ENCODE measurements at regions not wholly inside any gene's neighbourhood (a gene's known extent, or its start where the extent isn't known, plus 50 kb on each side); places are given as distances from the start of the nearest gene placed in this dataset.
"Not testable (repeated sequence)": the region's sequence is repeated elsewhere in the genome, so short reads cannot be mapped to it uniquely, and the experiment has no call there.

GRCh38 chr7:82599895-82600294, 156.3 kb upstream of the CACNA2D1 start:
- Histone ChIP-seq H3K79me2 (ENCODE audit: low read depth) (no peaks in the 10 kb centered on the region), H4K20me1 (ENCODE audit: insufficient read depth) (no peaks in the 10 kb centered on the region), H3K36me3 (ENCODE audit: low read depth) (no peaks in the 10 kb centered on the region), H3F3A (ENCODE audit: insufficient read depth, low read depth) (no peaks in the 10 kb centered on the region), H3K9me3 (ENCODE audit: insufficient read depth, low read depth) (no peaks in the 10 kb centered on the region), H3K4me1 (replicated peaks; ENCODE audit: insufficient read depth) (peaks cover 11% of the 10 kb centered on the region; the same call in 1 of the 2 replicates), H3K4me2 (no peak overlapping the region), H3K27me3 (ENCODE audit: insufficient read depth, low read depth) (no peaks in the 10 kb centered on the region), H3K27ac (no peak overlapping the region), H2AFZ (no peak overlapping the region), H3K4me3 (no peak overlapping the region), H3K9me2 (ENCODE audit: insufficient read depth) (no peaks in the 10 kb centered on the region)
- BruUV-seq (replicated peaks): no TSS peak
- DNase-seq: no peak
- TF ChIP-seq, protein P1, sequence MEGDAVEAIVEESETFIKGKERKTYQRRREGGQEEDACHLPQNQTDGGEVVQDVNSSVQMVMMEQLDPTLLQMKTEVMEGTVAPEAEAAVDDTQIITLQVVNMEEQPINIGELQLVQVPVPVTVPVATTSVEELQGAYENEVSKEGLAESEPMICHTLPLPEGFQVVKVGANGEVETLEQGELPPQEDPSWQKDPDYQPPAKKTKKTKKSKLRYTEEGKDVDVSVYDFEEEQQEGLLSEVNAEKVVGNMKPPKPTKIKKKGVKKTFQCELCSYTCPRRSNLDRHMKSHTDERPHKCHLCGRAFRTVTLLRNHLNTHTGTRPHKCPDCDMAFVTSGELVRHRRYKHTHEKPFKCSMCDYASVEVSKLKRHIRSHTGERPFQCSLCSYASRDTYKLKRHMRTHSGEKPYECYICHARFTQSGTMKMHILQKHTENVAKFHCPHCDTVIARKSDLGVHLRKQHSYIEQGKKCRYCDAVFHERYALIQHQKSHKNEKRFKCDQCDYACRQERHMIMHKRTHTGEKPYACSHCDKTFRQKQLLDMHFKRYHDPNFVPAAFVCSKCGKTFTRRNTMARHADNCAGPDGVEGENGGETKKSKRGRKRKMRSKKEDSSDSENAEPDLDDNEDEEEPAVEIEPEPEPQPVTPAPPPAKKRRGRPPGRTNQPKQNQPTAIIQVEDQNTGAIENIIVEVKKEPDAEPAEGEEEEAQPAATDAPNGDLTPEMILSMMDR (conservative IDR thresholded peaks at IDR 0.05): no peak
- TF ChIP-seq EZH2 (IDR thresholded peaks at IDR 0.05; ENCODE audit: low read depth): no peak
- ChIA-PET POLR2A (ENCODE audit: unreplicated experiment) (no interaction called here), CTCF (no interaction called here)
- intact Hi-C loops (cut with micrococcal nuclease; ENCODE audit: unreplicated experiment): no loop called here

GRCh38 chr7:82598958-82599357, 155.4 kb upstream of the CACNA2D1 start:
- Histone ChIP-seq H3K79me2 (ENCODE audit: low read depth) (no peaks in the 10 kb centered on the region), H3K27ac (no peak overlapping the region), H3K4me2 (no peak overlapping the region), H3K27me3 (ENCODE audit: insufficient read depth, low read depth) (no peaks in the 10 kb centered on the region), H3K4me3 (no peak overlapping the region), H3K36me3 (ENCODE audit: low read depth) (no peaks in the 10 kb centered on the region), H3F3A (ENCODE audit: insufficient read depth, low read depth) (no peaks in the 10 kb centered on the region), H2AFZ (no peak overlapping the region), H3K9me3 (ENCODE audit: insufficient read depth, low read depth) (no peaks in the 10 kb centered on the region), H3K4me1 (replicated peaks; ENCODE audit: insufficient read depth) (peaks cover 20% of the 10 kb centered on the region; the same call in 1 of the 2 replicates), H4K20me1 (ENCODE audit: insufficient read depth) (no peaks in the 10 kb centered on the region), H3K9me2 (ENCODE audit: insufficient read depth) (no peaks in the 10 kb centered on the region)
- intact Hi-C loops (cut with micrococcal nuclease; ENCODE audit: unreplicated experiment): no loop called here
- TF ChIP-seq EZH2 (IDR thresholded peaks at IDR 0.05; ENCODE audit: low read depth): no peak
- TF ChIP-seq, protein P1 (conservative IDR thresholded peaks at IDR 0.05): no peak
- BruUV-seq (replicated peaks): no TSS peak
- ChIA-PET POLR2A (ENCODE audit: unreplicated experiment) (no interaction called here), CTCF (no interaction called here)
- DNase-seq: peak in 1 of 2 experiments; percentile 50

DNA sequence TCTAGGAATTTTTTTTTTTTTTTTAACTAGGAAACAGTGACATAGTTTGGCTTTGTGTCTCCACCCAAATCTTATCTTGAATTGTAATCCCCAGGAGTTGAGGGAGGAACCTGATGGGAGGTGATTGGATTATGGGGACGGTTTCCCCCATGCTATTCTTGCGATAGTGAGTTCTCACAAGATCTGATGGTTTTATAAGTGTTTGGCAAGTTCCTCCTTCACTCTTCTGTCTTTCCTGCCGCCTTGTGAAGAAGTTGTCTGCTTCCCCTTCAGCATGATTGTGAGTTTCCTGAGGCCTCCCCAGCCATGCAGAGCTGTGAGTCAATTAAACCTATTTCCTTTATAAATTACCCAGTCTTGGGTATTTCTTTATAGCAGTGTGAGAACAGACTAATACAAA, 152.2 kb upstream of the CACNA2D1 start:
- H3K4me2 ChIP-seq; intact Hi-C loops (cut with micrococcal nuclease; ENCODE audit: unreplicated experiment); H3K9me2 ChIP-seq (ENCODE audit: insufficient read depth); POLR2A ChIA-PET (ENCODE audit: unreplicated experiment); H3K27me3 ChIP-seq (ENCODE audit: insufficient read depth, low read depth); H2AFZ ChIP-seq; H3K9me3 ChIP-seq (ENCODE audit: insufficient read depth, low read depth); CTCF ChIA-PET; H3K36me3 ChIP-seq (ENCODE audit: low read depth); H3K4me3 ChIP-seq; BruUV-seq (replicated peaks); H3K27ac ChIP-seq; H3F3A ChIP-seq (ENCODE audit: insufficient read depth, low read depth); H4K20me1 ChIP-seq (ENCODE audit: insufficient read depth); H3K79me2 ChIP-seq (ENCODE audit: low read depth); DNase-seq: not testable (repeated sequence)
- H3K4me1 ChIP-seq (replicated peaks; ENCODE audit: insufficient read depth): peaks cover 20% of the 10 kb centered on the region; the same call in 1 of the 2 replicates

DNA sequence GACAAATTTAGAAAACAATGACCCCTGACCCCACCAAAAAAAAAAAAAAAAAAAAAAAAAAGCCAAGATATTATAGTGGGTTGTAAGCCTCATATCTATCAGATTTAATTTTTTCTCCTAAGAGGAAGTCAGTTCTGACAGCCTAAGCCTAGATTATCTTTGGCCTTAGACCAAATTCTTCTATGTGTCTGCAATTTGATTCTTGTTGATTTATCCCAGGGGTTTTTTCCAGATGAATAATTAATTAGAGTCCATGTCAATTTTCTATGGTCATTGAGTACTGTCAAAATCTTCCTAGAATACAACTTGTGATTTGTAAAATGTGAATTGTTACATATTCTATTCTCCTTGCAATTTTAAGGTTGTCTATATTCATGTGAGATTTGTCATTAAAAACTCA, 151.6 kb upstream of the CACNA2D1 start:
- Histone ChIP-seq H3F3A (ENCODE audit: insufficient read depth, low read depth) (no peaks in the 10 kb centered on the region), H3K4me2 (peak overlapping the region; percentile 50; the same call in 1 of the 2 replicates), H3K27me3 (ENCODE audit: insufficient read depth, low read depth) (no peaks in the 10 kb centered on the region), H3K27ac (no peak overlapping the region), H2AFZ (no peak overlapping the region), H3K4me1 (replicated peaks; ENCODE audit: insufficient read depth) (peaks cover 20% of the 10 kb centered on the region; the same call in 1 of the 2 replicates), H3K4me3 (no peak overlapping the region), H4K20me1 (ENCODE audit: insufficient read depth) (no peaks in the 10 kb centered on the region), H3K9me2 (ENCODE audit: insufficient read depth) (no peaks in the 10 kb centered on the region), H3K9me3 (ENCODE audit: insufficient read depth, low read depth) (no peaks in the 10 kb centered on the region), H3K36me3 (ENCODE audit: low read depth) (no peaks in the 10 kb centered on the region), H3K79me2 (ENCODE audit: low read depth) (no peaks in the 10 kb centered on the region)
- TF ChIP-seq, protein P1 (conservative IDR thresholded peaks at IDR 0.05): no peak
- no peak for TF ChIP-seq EZH2 (IDR thresholded peaks at IDR 0.05; ENCODE audit: low read depth)
- peak in 1 of 2 experiments; percentile 47 for DNase-seq
- intact Hi-C loops (cut with micrococcal nuclease; ENCODE audit: unreplicated experiment): no loop called here
- CTCF ChIA-PET: no interaction called here
- no TSS peak for BruUV-seq (replicated peaks)
- POLR2A ChIA-PET (ENCODE audit: unreplicated experiment): no interaction called here

Measured in PC-9 (cell line).